HG03039 (cell line): ENCODE measurements at regions not wholly inside any gene's neighbourhood (a gene's known extent, or its start where the extent isn't known, plus 50 kb on each side); places are given as distances from the start of the nearest gene placed in this dataset.
"Not testable (repeated sequence)": the region's sequence is repeated elsewhere in the genome, so short reads cannot be mapped to it uniquely, and the experiment has no call there.

Experiments used
- ATAC-seq: cut with Tn5 transposase; IDR thresholded peaks from one replicate; pipeline ENCODE4 v1.9.1; 2021; ENCODE audit warnings: mild to moderate bottlenecking, moderate library complexity; ENCODE audit not compliant: unreplicated experiment

- no peak for ATAC-seq
These were observed 93.0 kb upstream of the KCTD7 start for GRCh38 chr7:66535414-66536329.

GRCh38 chr7:66537380-66537779 is 91.3 kb upstream of the KCTD7 start:
- ATAC-seq, result no peak

DNA sequence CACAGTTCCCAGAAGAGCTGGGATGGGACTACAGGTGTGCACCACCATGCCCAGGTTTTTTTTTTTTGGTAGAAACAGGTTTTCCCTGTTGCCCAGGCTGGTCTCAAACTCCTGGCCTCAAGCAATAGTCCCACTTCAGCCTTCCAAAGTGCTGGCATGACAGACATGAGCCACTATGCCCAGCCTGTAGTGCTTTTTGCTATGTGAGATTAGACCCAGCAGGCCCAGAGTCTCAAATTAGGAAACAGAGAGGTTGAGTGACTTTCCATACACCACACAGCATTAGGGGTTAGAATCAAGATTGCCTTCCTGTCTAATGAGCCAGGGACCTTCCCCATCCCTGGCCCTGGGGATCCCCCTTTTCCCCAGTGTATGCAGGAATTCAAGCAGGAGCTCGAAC is 90.8 kb upstream of the KCTD7 start:
- ATAC-seq, result no peak

DNA sequence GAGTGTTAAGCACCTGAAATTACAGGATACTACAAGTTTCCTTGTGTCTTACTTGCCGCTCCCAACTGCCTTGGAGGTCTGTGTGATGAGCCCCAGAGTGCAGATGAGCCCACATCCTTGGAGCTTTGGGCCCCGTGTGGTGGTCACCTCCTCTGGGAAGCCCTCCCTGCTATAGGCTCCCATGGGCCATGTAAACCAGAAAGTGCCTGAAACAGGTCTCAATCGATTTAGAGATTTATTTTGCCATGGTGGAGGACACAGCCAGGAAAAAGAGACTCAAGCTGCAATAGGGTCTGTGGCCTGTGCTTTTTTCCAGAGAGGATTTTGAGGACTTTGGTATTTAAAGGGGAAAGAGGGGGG is 89.4 kb upstream of the KCTD7 start:
- no peak for ATAC-seq

DNA sequence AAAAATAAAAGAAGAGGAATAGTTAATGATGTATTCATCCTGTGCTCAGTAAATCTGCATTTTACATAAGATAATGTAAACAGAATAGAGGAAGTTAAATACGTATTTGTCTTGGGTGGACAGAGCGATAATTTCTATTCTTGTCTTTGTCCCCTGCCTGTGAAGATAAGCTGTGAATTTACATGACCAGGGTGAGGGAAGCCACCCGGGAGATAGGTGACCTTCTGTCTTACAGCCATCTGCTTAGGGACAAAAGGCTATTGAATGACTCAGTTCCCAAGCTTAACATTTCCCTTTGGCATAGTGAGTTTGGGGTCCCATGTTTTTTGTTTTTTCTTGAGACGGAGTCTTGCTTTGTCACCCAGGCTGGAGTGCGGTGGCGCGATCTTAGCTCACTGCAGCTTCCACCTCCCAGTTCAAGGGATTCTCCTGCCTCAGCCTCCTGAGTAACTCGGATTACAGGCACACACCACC is 88.7 kb upstream of the KCTD7 start:
- ATAC-seq, result no peak

DNA sequence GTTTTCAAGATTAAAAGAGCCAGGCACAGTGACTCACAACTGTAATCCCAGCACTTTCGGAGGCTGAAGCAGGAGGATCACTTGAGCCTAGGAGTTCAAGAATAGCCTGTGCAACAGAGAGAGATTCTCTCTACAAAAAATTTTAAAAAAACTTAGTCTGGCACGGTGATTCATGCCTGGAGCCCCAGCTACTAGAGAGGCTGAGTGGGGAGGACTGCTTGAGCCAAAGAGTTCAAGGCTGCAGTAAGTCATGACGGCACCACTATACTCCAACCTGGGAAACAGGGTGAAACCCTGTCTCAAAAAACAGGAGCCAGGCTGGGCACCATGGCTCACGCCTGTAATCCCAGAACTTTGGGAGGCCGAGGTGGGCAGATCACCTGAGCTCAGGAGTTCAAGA is 86.6 kb upstream of the KCTD7 start:
- no peak for ATAC-seq

GRCh38 chr7:66542528-66543269 is 86.0 kb upstream of the KCTD7 start:
- no peak for ATAC-seq

DNA sequence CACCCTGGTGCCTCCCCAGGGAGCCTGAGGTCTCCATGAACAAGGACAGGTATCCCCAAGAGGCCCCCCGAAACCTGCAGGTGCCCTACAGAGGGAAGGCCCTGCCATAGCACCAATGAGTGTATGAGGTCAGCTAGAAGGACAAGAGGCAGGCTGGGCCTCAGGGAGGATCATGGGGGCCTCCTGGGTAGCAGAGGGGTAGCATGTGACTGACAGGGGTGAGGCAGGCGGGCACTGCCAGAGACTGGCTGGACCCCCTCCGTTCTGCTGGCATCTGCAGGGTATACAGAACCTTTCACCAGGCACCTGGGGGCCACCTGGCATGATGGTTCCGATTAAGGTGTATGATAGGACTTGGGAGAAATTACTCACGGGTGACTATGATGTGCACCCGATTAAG is 79.2 kb upstream of the KCTD7 start:
- no peak for ATAC-seq

GRCh38 chr7:66553001-66553400 is 75.7 kb upstream of the KCTD7 start:
- ATAC-seq, result no peak

GRCh38 chr7:66553675-66554074 is 75.0 kb upstream of the KCTD7 start:
- not testable (repeated sequence) for ATAC-seq

DNA sequence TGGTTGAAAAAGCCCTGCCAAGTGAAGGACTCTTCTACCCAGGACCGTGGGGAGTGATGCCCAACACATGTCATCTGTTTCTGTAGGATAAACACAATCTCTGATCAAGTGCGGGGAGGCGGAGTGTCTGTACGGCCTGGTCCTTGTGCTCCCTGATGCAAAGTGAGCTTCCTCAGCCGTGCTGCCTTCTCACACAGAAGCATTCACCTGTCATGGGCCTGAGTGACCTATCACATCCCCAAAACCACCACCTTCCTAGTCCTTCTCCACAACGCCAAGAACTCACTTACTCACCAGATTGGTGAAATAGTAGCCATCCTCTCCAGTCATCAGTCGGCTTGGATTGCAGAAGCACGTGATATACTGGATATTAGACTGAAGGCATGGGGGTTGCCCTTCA is 74.4 kb upstream of the KCTD7 start:
- ATAC-seq, result not testable (repeated sequence)

DNA sequence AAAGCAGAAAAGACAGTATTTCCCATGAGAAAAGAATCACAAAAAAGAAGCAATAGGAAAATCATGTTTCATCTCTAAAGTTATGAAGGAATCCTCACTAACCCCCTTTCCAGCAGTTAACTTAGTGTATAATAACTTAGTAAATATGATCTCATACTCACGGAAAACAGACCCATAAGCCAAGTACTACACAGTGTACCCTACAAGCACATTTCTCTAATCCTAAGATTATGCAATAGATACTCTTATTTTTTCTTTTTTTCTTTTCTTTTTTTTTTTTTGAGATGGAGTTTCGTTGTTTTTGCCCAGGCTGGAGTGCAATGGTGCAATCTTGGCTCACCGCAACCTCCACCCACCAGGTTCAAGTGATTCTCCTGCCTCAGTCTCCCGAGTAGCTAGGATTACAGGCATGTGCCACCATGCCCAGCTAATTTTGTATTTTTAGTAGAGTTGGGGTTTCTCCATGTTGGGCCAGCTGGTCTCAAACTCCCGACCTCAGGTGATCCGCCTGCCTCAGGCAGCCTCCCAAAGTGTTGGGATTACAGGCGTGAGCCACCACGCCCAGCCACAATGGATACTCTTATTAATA is 73.7 kb upstream of the KCTD7 start:
- ATAC-seq, result not testable (repeated sequence)

GRCh38 chr7:66556177-66556548 is 72.5 kb upstream of the KCTD7 start:
- no peak for ATAC-seq

GRCh38 chr7:66556549-66557213 is 72.0 kb upstream of the KCTD7 start:
- ATAC-seq, result no peak

GRCh38 chr7:66557214-66558200 is 71.2 kb upstream of the KCTD7 start:
- no peak for ATAC-seq

GRCh38 chr7:66558201-66558641 is 70.5 kb upstream of the KCTD7 start:
- no peak for ATAC-seq

DNA sequence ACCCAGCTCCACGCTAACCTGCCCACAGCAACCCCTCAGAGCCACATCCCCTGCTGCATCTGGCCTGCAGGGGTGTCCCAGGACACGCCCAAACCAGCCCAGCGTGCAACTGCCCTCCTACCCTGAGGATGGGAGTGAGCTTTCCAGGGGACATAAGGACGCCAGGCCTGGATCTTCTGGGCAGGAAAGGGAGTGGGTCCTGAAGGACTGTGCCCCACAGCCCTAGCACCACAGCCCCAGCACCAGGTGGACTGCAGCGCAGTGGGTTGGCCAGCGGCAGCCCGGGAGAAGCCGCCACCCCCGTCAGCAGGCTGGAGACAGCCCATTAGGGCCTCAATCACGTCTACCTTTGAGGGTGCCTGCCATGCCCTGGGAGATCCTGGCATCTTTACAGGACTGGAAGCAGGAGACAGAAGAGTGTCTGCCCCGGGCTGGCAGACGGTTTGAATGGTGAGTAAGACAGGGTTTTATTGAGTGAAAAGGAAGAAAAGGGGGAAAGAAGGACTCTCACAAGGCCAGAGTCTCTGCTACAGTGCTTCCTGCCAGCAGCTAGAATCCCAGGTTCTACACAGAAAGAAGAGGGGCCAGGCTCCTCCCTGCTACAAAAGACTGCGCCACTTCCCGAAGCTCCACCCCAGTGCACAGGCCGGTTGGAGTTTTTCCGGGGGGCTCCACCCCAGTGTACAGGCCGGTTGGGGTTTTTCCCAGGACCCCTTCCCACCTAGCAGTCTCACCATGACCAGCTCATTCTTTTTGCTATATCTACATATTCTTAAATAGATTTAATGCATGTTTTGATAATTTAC is 69.8 kb upstream of the KCTD7 start:
- ATAC-seq, result no peak

DNA sequence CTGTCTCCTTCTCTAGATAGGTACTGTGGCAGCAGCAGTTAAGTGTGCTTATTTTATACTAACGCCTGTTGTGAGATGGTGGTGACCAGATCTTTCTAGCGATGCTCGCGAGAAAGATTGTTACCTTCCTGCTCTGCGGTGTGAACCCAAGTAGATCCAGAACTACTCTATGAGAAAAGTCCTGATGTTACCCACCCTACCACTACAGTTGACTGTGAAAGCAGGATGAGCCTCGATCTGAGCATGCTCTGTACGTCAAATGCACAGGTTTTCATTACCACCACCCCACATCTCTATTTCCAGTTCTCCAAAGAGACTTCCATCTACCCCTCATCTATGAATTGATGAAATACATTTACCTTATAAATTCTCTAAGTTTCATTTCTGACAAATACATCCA is 64.6 kb upstream of the KCTD7 start:
- ATAC-seq, result no peak

- not testable (repeated sequence) for ATAC-seq
These were observed 58.5 kb upstream of the KCTD7 start for GRCh38 chr7:66570179-66570578.
